GM19043 (cell line): ENCODE measurements at regions not wholly inside any gene's neighbourhood (a gene's known extent, or its start where the extent isn't known, plus 50 kb on each side); places are given as distances from the start of the nearest gene placed in this dataset.
"Not testable (repeated sequence)": the region's sequence is repeated elsewhere in the genome, so short reads cannot be mapped to it uniquely, and the experiment has no call there.

Experiments used
- ATAC-seq: cut with Tn5 transposase; IDR thresholded peaks from one replicate; pipeline ENCODE4 v1.9.1; 2021; ENCODE audit warnings: low read depth; ENCODE audit not compliant: unreplicated experiment

GRCh38 chr21:25280061-25280460, 327.2 kb downstream of the MRPL39 start:
- ATAC-seq: no peak

- ATAC-seq: no peak
Measured at GRCh38 chr21:25273959-25274358, 333.3 kb downstream of the MRPL39 start.

GRCh38 chr21:25254491-25255174, 352.6 kb downstream of the MRPL39 start:
- no peak for ATAC-seq

GRCh38 chr21:25246546-25246945, 360.7 kb downstream of the MRPL39 start:
- no peak for ATAC-seq

- ATAC-seq: no peak
Measured at GRCh38 chr21:25244735-25245134, 362.5 kb downstream of the MRPL39 start.

GRCh38 chr21:25243808-25244207, 363.5 kb downstream of the MRPL39 start:
- no peak for ATAC-seq

- no peak for ATAC-seq
Measured at GRCh38 chr21:25240974-25241373, 366.3 kb downstream of the MRPL39 start.

- no peak for ATAC-seq
Measured at GRCh38 chr21:25234857-25235801, 372.2 kb downstream of the MRPL39 start.

- no peak for ATAC-seq
Measured at GRCh38 chr21:25220954-25221353, 386.3 kb downstream of the MRPL39 start.

GRCh38 chr21:25220169-25220568, 387.1 kb downstream of the MRPL39 start:
- ATAC-seq: no peak

GRCh38 chr21:25215698-25216384, 391.4 kb downstream of the MRPL39 start:
- peak; percentile 96 for ATAC-seq

- no peak for ATAC-seq
Measured at GRCh38 chr21:25214676-25215075, 392.6 kb downstream of the MRPL39 start.

- ATAC-seq: no peak
Measured at GRCh38 chr21:25199944-25200343, 407.3 kb downstream of the MRPL39 start.

- ATAC-seq: peak; percentile 41
Measured at GRCh38 chr21:25191141-25191540, 416.1 kb downstream of the MRPL39 start.

GRCh38 chr21:25189497-25189896, 417.8 kb downstream of the MRPL39 start:
- ATAC-seq: no peak

- peak; percentile 53 for ATAC-seq
Measured at GRCh38 chr21:25188677-25189079, 418.6 kb downstream of the MRPL39 start.

- peak; percentile 56 for ATAC-seq
Measured at GRCh38 chr21:25186273-25186672, 421.0 kb downstream of the MRPL39 start.

- no peak for ATAC-seq
Measured at GRCh38 chr21:25183577-25183976, 423.7 kb downstream of the MRPL39 start.

GRCh38 chr21:25181690-25182089, 425.6 kb downstream of the MRPL39 start:
- not testable (repeated sequence) for ATAC-seq

GRCh38 chr21:25179116-25179515, 428.2 kb downstream of the MRPL39 start:
- ATAC-seq: no peak
